HG02885 (cell line): ENCODE measurements at regions not wholly inside any gene's neighbourhood (a gene's known extent, or its start where the extent isn't known, plus 50 kb on each side); places are given as distances from the start of the nearest gene placed in this dataset.

Experiments used
- ATAC-seq: cut with Tn5 transposase; IDR thresholded peaks from one replicate; pipeline ENCODE4 v1.9.1; 2021; ENCODE audit warnings: mild to moderate bottlenecking; ENCODE audit not compliant: unreplicated experiment, poor library complexity

- ATAC-seq, result no peak
These were observed 55.5 kb downstream of the INHBB start for GRCh38 chr2:120401275-120402066.

GRCh38 chr2:120402067-120402433, 56.1 kb downstream of the INHBB start:
- no peak for ATAC-seq

- no peak for ATAC-seq
These were observed 56.6 kb downstream of the INHBB start for GRCh38 chr2:120402508-120402907.

- no peak for ATAC-seq
These were observed 57.3 kb downstream of the INHBB start for GRCh38 chr2:120403261-120403660.

- no peak for ATAC-seq
These were observed 57.7 kb downstream of the INHBB start for GRCh38 chr2:120403676-120404075.

GRCh38 chr2:120404274-120404673, 58.3 kb downstream of the INHBB start:
- no peak for ATAC-seq

GRCh38 chr2:120404941-120405758, 59.2 kb downstream of the INHBB start:
- ATAC-seq, result no peak

- no peak for ATAC-seq
These were observed 59.8 kb downstream of the INHBB start for GRCh38 chr2:120405759-120406099.

GRCh38 chr2:120406566-120406965, 60.6 kb downstream of the INHBB start:
- no peak for ATAC-seq

- no peak for ATAC-seq
These were observed 64.6 kb downstream of the INHBB start for GRCh38 chr2:120410487-120410886.

GRCh38 chr2:120415060-120415459, 69.1 kb downstream of the INHBB start:
- ATAC-seq, result no peak

- ATAC-seq, result no peak
These were observed 70.0 kb downstream of the INHBB start for GRCh38 chr2:120415728-120416509.

GRCh38 chr2:120418174-120418787, 72.3 kb downstream of the INHBB start:
- no peak for ATAC-seq

GRCh38 chr2:120419073-120419472, 73.1 kb downstream of the INHBB start:
- ATAC-seq, result no peak

GRCh38 chr2:120419955-120420354, 74.0 kb downstream of the INHBB start:
- ATAC-seq, result no peak

GRCh38 chr2:120421126-120421829, 75.3 kb downstream of the INHBB start:
- no peak for ATAC-seq

GRCh38 chr2:120421830-120422175, 75.9 kb downstream of the INHBB start:
- ATAC-seq, result no peak

GRCh38 chr2:120422465-120423160, 76.7 kb downstream of the INHBB start:
- no peak for ATAC-seq

GRCh38 chr2:120423167-120423943, 77.4 kb downstream of the INHBB start:
- no peak for ATAC-seq
